Urinary bladder (tissue), 3 donors: ENCODE measurements at regions not wholly inside any gene's neighbourhood (a gene's known extent, or its start where the extent isn't known, plus 50 kb on each side); places are given as distances from the start of the nearest gene placed in this dataset.

Experiments used
- DNase-seq: peaks from one replicate; pipeline ENCODE4 v3.0.0-alpha.2; 2015; ENCODE audit errors: extremely low spot score
- H3K27ac ChIP-seq: one replicate; pipeline ENCODE4 v1.5.1; 2013; ENCODE audit warnings: low read depth, mild to moderate bottlenecking, moderate library complexity
- H3K36me3 ChIP-seq: one replicate; pipeline ENCODE4 v1.6.1; 2013; ENCODE audit warnings: mild to moderate bottlenecking, moderate library complexity; ENCODE audit not compliant: insufficient read depth
- H3K4me1 ChIP-seq: one replicate; pipeline ENCODE4 v1.6.1; 2013; ENCODE audit warnings: mild to moderate bottlenecking, moderate library complexity; ENCODE audit not compliant: insufficient read depth
- H3K4me3 ChIP-seq: one replicate; pipeline ENCODE4 v1.5.1; 2013; ENCODE audit warnings: low read depth, low read length
- WGBS: extraction: QIAGEN DNeasy Blood & Tissue Kit; methylation state at CpG from one replicate; pipeline ENCODE4 v1.1.7; 2013; 5-methylcytosine and 5-hydroxymethylcytosine counted together
- donor health status: healthy with polysubstance abuse.
- donor health status: healthy.

DNA sequence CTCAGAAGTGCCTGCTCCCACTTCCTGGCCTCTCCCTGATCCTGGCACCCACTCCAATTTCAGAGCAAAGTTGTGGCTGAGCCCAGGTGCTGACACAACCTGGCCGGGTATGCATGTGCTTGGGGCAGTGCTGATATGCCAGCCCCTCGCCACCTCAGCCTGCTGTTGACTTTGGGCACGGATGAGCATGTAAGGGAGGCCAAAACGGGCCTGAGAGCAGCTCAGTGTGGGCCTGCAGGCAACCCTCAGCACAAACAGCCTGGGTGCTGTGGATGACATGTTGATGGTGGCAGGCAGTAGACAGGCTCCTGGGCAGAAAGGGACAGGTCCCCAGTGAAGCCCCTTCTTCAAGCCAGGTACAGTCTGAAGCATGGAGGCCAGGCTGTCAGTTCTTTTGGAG is 553.6 kb upstream of the FSIP2 start:
- no peaks in the 10 kb centered on the region for H3K36me3 ChIP-seq
- H3K27ac ChIP-seq: no peak overlapping the region
- no peaks in the 10 kb centered on the region for H3K4me1 ChIP-seq
- H3K4me3 ChIP-seq: no peak overlapping the region
- 88% methylated on average over 4 of the region's 4 CpGs for WGBS
- DNase-seq: no peak

DNA sequence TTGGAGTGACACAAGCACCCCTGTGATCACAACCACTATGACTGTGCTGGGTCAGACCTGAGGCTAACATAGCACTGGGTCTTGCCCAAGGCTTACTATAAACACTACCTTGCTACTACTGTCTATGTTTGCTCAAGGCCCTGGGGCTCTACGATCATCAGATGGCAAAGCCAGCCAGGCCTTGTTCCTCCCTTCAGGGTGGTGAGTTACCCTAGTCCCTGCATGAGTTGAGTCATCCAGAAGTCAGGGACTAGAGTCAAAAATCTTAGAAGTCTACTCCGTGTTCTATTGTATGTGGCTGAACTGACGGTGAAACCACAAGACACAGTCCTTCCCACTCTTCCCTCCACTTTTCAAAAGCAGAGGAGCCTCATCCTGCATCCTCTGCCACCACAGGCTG is 551.2 kb upstream of the FSIP2 start:
- Histone ChIP-seq H3K27ac (no peak overlapping the region), H3K36me3 (no peaks in the 10 kb centered on the region), H3K4me3 (no peak overlapping the region), H3K4me1 (no peaks in the 10 kb centered on the region)
- DNase-seq: no peak
- WGBS: 85% methylated on average over 3 of the region's 3 CpGs

DNA sequence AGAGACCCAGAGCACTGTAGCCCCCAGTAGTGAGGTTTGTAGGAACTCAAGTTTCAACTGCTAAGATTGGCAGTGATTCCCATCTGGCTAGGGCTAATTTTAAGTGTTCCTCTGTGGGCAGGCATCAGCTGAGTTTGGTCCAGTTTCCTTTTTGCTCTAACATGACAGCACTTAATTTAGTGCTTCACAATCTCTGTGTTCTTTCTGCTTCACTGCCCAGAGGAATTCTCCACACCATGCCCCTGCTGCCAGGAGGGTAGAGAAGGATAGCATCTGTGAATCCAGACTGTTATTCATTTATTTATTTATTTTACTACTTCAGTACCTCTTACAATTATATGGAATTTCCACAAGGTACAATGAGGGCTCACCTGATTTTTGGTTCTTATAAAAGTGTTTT is 549.9 kb upstream of the FSIP2 start:
- no peak overlapping the region for H3K27ac ChIP-seq
- DNase-seq: no peak
- H3K36me3 ChIP-seq: no peaks in the 10 kb centered on the region
- H3K4me1 ChIP-seq: no peaks in the 10 kb centered on the region
- H3K4me3 ChIP-seq: no peak overlapping the region

DNA sequence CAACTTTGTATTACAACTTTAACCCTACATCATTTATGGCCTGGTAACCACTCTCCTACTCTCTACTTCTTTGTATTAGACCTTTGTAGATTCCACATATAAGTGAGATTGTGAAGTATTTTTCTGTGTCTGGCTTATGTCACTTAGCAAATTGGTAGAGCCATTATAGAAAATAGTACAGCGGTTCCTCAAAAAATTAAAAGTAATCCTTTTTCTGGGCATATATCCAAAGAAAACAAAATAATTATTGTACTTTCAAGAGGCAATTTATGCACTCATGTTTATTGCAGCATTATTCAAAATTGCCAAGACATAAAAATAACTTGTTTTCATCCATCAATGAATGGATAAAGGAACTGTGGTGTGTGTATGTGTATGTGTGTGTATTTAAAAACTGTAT is 537.5 kb upstream of the FSIP2 start:
- no peaks in the 10 kb centered on the region for H3K4me1 ChIP-seq
- WGBS: 33% methylated on average over 1 of the region's 1 CpG
- H3K27ac ChIP-seq: no peak overlapping the region
- H3K36me3 ChIP-seq: no peaks in the 10 kb centered on the region
- no peak for DNase-seq
- H3K4me3 ChIP-seq: no peak overlapping the region

DNA sequence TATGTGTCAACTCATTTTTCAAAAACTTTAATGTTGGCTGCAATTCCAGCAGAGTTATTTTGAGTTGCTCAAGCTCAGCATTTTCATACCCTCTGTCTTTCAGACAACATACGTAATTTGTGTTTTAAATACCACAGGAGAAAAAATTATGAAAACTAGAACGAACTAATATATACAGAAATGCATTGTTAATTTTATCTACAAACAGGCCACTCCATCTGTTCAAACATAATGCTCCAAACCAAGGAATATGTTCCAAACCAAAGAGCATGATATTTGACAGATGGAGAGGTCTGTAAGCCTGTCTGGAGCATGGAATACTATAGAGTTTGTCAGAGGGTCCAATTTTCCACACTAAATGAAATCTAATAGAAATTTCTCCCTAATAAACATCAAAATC is 536.2 kb upstream of the FSIP2 start:
- Histone ChIP-seq H3K27ac (no peak overlapping the region), H3K4me1 (no peaks in the 10 kb centered on the region), H3K36me3 (no peaks in the 10 kb centered on the region), H3K4me3 (no peak overlapping the region)
- WGBS: 48% methylated on average over 2 of the region's 2 CpGs
- DNase-seq: no peak

DNA sequence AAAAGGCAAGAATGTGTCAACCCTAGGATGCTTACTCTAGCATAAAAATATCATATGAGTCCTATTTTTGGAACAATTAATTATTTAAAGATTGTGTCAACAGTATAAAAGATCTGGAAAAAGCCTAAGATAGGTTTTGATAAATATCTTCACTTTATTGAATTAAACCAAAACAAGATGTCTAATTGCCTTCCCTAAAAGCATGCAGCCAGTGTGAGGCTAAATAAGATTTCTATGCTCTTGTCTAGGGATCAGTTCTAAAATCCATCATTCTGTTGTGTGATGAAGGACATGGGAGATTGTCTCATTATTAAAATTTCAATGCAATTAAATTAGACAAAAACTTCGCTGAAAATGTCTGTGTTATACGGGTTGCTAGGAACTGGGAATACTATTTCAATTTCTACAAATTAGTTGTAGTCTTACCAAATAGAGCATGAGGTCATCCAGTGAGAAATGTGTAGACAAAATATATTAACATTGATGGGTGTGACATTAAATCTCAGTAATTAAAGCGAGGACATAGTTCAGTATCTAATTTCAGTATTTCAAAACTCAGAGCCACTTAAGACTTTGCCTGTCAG is 535.6 kb upstream of the FSIP2 start:
- 57% methylated on average over 3 of the region's 3 CpGs for WGBS
- H3K27ac ChIP-seq: no peak overlapping the region
- no peaks in the 10 kb centered on the region for H3K4me1 ChIP-seq
- no peaks in the 10 kb centered on the region for H3K36me3 ChIP-seq
- no peak overlapping the region for H3K4me3 ChIP-seq
- DNase-seq: no peak

DNA sequence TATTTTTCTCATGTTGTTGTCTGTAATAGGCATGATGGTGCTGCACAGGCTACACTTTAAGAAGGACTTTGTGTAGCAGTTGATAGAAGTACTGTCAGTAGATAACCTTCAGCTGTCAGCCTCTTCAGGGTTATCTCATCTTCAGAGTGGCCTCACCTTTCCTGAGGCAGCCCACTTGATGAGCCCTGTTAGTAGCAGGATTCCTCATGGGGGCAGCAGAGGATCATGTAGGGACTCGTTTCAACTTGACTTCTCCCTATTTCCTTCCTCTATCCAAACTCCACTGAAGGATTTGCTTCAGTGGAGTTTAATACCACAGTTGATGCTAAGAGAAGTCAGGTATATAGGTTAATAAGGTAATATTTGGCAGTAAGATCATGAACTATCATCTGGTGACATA is 530.3 kb upstream of the FSIP2 start:
- DNase-seq: no peak
- 11% methylated on average over 1 of the region's 1 CpG for WGBS

DNA sequence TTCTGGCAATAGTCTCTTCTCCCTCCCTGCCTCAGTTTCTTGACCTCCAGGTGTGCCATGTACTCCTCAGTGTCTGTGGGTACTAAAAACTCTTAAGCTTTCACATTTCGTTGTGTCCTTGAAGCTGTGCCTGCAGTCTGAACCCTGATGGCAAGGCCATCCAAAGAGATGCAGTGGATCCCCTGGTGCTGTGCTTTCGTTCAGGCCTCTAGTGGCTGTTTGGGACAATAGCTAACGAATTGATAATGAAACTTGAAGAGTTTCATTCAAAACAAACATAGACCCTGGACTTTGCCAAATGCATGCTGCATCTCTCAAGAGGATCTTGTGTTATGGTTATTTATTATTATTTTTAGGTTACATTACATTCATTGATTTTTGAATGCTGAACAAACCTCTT is 523.1 kb upstream of the FSIP2 start:
- Histone ChIP-seq H3K36me3 (no peaks in the 10 kb centered on the region), H3K4me3 (no peak overlapping the region), H3K27ac (no peak overlapping the region), H3K4me1 (no peaks in the 10 kb centered on the region)
- DNase-seq: no peak
- 62% methylated on average over 3 of the region's 3 CpGs for WGBS

More for the DNA sequence above, 530.3 kb upstream of the FSIP2 start:
- no peaks in the 10 kb centered on the region for H3K4me1 ChIP-seq
- H3K27ac ChIP-seq: no peak overlapping the region
- no peaks in the 10 kb centered on the region for H3K36me3 ChIP-seq
- H3K4me3 ChIP-seq: no peak overlapping the region

DNA sequence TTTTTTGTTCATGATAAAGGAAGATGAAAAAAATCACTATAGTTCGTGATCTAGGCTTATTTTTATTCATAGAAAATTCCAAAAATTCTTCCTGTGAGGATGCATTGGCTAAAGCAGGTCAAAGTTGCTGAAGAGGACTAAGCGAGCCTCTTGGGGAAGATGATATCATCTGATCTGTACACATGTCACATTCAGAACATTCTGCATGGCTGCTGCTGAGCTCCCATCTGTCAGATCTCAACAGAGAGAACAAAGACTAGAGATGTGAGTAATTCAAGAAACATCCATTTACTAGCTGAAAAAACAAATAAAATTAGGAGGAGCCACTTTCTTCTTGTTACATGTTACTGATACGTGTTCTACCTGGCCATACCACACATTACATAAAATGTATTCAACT is 518.6 kb upstream of the FSIP2 start:
- no peak for DNase-seq
- Histone ChIP-seq H3K4me3 (no peak overlapping the region), H3K36me3 (no peaks in the 10 kb centered on the region), H3K27ac (no peak overlapping the region), H3K4me1 (no peaks in the 10 kb centered on the region)
- WGBS: 61% methylated on average over 3 of the region's 3 CpGs

DNA sequence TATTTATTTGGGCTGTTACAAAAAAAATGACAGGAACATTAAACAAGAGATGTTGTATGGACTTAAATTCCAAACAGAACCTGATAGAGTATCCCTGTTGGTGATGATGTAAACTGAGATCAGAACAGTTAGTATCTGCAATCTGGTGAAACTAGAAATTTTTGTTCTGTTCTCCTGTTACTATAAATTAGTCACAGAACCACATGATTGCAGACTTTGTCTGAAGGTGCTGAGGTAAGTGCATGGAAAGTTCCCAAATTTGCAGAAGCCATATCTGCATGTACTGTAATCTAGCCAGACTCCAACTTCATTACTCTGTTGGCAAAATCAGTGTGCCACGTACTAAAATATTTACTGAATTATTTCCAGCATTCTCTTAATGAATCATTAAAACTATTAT is 516.3 kb upstream of the FSIP2 start:
- H3K27ac ChIP-seq: no peak overlapping the region
- 79% methylated on average over 1 of the region's 1 CpG for WGBS
- H3K4me1 ChIP-seq: no peaks in the 10 kb centered on the region
- DNase-seq: no peak
- H3K4me3 ChIP-seq: no peak overlapping the region
- no peaks in the 10 kb centered on the region for H3K36me3 ChIP-seq

DNA sequence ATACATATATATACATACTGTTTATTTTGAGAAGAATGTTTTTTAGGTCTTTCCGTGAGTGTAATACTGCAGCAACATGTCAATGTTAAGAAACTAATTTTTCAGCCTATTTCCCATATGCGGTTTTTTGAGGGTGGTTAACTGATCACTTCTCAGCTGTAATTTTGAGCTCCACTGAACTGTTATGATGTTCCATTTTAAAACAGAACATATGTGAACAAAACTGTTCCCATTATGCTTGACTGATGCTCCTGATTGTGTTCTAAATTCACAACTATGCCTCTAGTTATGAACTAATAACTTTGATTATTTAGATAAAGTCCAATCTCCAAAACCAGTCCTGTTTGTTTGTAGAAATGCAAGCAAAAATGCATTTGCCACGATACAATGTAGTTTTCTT is 511.2 kb upstream of the FSIP2 start:
- Histone ChIP-seq H3K4me3 (no peak overlapping the region), H3K27ac (no peak overlapping the region), H3K4me1 (no peaks in the 10 kb centered on the region), H3K36me3 (no peaks in the 10 kb centered on the region)
- DNase-seq: no peak
- WGBS: 67% methylated on average over 3 of the region's 3 CpGs

DNA sequence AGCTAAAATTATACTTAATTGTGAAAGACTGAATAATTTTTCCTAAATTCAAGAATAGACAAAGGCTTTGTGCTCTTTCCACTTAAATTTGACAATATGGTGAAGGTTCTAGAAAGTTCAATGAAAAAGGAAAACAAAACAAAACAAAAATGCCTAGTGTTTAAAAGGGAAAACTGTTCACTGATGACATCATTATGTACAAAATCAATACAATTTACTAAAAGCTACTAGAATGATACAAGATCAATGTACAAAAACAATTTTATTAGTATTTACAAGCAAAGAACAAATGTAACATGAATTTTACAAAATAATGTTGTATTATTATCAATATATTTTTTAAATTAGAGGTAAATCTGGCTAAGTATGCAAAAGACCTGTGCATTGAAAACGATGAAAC is 499.1 kb upstream of the FSIP2 start:
- no peak overlapping the region for H3K27ac ChIP-seq
- no peaks in the 10 kb centered on the region for H3K4me1 ChIP-seq
- DNase-seq: no peak
- H3K36me3 ChIP-seq: no peaks in the 10 kb centered on the region
- 81% methylated on average over 1 of the region's 1 CpG for WGBS
- H3K4me3 ChIP-seq: no peak overlapping the region

DNA sequence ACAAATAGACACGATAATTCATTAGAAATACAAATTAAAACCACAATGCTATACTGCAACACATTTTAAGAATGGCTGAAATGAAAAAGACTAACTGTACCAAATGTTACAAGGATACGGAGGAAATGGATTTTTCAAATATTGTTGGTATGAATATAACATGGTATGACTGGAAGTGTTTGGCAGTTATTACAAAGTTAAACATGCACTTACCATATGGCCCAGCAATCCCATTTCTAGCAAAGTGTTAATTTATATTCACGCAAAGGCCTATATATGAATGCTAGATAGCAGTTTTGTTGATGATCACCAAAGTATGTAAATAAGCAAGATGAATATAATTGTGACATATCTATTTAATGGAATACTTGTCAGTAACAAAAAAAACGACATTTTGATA is 497.8 kb upstream of the FSIP2 start:
- Histone ChIP-seq H3K27ac (no peak overlapping the region), H3K36me3 (no peaks in the 10 kb centered on the region), H3K4me1 (no peaks in the 10 kb centered on the region), H3K4me3 (no peak overlapping the region)
- DNase-seq: no peak
- WGBS: 73% methylated on average over 4 of the region's 4 CpGs

DNA sequence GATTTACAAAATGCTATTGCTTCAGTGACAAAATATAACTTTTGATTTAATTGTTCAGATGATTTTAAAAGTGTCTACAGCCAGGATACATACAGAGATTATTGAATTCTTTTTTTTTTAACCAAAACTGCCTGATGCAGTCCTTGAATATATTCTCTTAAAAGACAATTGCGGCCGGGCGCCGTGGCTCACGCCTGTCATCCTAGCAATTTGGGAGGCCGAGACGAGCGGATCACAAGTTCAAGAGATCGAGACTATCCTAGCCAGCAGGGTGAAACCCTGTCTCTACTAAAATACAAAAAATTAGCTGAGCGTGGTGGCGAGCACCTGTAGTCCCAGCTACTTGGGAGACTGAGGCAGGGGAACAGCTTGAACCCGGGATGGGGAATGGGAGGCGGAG is 497.0 kb upstream of the FSIP2 start:
- Histone ChIP-seq H3K4me1 (no peaks in the 10 kb centered on the region), H3K4me3 (no peak overlapping the region), H3K27ac (no peak overlapping the region), H3K36me3 (no peaks in the 10 kb centered on the region)
- no peak for DNase-seq
- WGBS: 91% methylated on average over 13 of the region's 13 CpGs

DNA sequence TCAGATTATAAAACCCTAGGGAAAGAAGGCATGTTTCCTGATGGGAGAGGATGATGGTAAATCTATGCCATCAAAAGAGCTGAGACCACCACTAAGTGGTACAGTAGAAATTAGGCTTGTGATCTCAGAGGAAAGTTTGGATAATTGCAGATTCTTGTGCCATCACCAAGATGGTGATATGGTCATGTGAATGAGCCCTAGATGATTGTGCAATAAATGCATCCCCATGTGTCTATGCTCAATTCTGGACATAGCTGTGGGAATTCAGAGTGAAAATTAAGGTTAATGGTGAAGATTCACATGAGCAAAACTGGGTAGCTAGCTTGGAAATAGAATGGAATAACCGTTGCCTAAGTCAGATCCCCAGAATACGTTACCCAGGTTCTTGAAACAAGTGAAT is 496.1 kb upstream of the FSIP2 start:
- DNase-seq: no peak
- H3K27ac ChIP-seq: no peak overlapping the region
- H3K4me1 ChIP-seq: no peaks in the 10 kb centered on the region
- WGBS: 80% methylated on average over 2 of the region's 2 CpGs
- H3K4me3 ChIP-seq: no peak overlapping the region
- no peaks in the 10 kb centered on the region for H3K36me3 ChIP-seq
